HFFc6 (cell line): ENCODE measurements at regions not wholly inside any gene's neighbourhood (a gene's known extent, or its start where the extent isn't known, plus 50 kb on each side); places are given as distances from the start of the nearest gene placed in this dataset.

Experiments
- DNase-seq: peaks from one replicate; pipeline ENCODE4 v3.0.0-alpha.2; 2018
- H3K27ac Mint-ChIP-seq: 2 replicates; pipeline ENCODE4 v1.8.0; 2020; ENCODE audit warnings: mild to moderate bottlenecking, mixed read lengths
- H3K27me3 Mint-ChIP-seq: 2 replicates; pipeline ENCODE4 v1.8.0; 2021; ENCODE audit warnings: mild to moderate bottlenecking, moderate library complexity, mixed read lengths; ENCODE audit not compliant: insufficient read depth
- H3K36me3 Mint-ChIP-seq: 2 replicates; pipeline ENCODE4 v1.8.0; 2021; ENCODE audit warnings: low read depth, mixed read lengths
- H3K4me1 Mint-ChIP-seq: 2 replicates; pipeline ENCODE4 v1.8.0; 2020; ENCODE audit warnings: low read depth, mixed read lengths
- H3K4me3 Mint-ChIP-seq: 2 replicates; pipeline ENCODE4 v1.8.0; 2020; ENCODE audit warnings: mild to moderate bottlenecking, moderate library complexity, mixed read lengths
- H3K9me3 Mint-ChIP-seq: 2 replicates; pipeline ENCODE4 v1.8.0; 2020; ENCODE audit warnings: mild to moderate bottlenecking, mixed read lengths
- CTCF ChIP-seq: fragments of 200-600 bp; sonication (generic); IDR thresholded peaks from 2 replicates; pipeline ENCODE4 v1.5.0; 2021; ENCODE audit warnings: antibody characterized with exemption, mild to moderate bottlenecking

GRCh38 chr3:21979706-21980105 lies 228.7 kb upstream of the ZNF385D start:
- peak; percentile 22 for DNase-seq
- TF ChIP-seq CTCF, result no peak
- Mint-ChIP-seq H3K4me3 (no peak overlapping the region), H3K4me1 (no peaks in the 10 kb centered on the region), H3K9me3 (peaks cover 10% of the 10 kb centered on the region), H3K27me3 (peaks cover 2% of the 10 kb centered on the region), H3K36me3 (no peaks in the 10 kb centered on the region), H3K27ac (no peak overlapping the region)

GRCh38 chr3:21989341-21990042 lies 238.5 kb upstream of the ZNF385D start:
- Mint-ChIP-seq H3K9me3 (peaks cover 8% of the 10 kb centered on the region; the same call in 1 of the 2 replicates), H3K27ac (no peak overlapping the region), H3K4me1 (no peaks in the 10 kb centered on the region), H3K27me3 (no peaks in the 10 kb centered on the region; the same call in 1 of the 2 replicates), H3K36me3 (no peaks in the 10 kb centered on the region), H3K4me3 (no peak overlapping the region)
- no peak for TF ChIP-seq CTCF
- no peak for DNase-seq

GRCh38 chr3:21991061-21991460 lies 240.1 kb upstream of the ZNF385D start:
- no peaks in the 10 kb centered on the region for H3K36me3 Mint-ChIP-seq
- no peak for DNase-seq
- no peak for TF ChIP-seq CTCF
- no peak overlapping the region for H3K4me3 Mint-ChIP-seq
- no peaks in the 10 kb centered on the region for H3K4me1 Mint-ChIP-seq
- H3K27ac Mint-ChIP-seq, result no peak overlapping the region
- no peaks in the 10 kb centered on the region; the same call in 1 of the 2 replicates for H3K27me3 Mint-ChIP-seq
- peaks cover 8% of the 10 kb centered on the region; the same call in 1 of the 2 replicates for H3K9me3 Mint-ChIP-seq

- no peak overlapping the region for H3K27ac Mint-ChIP-seq
Measured at GRCh38 chr3:21995079-21995607, 244.1 kb upstream of the ZNF385D start.

GRCh38 chr3:22007368-22007767 lies 256.4 kb upstream of the ZNF385D start:
- no peak for TF ChIP-seq CTCF
- no peaks in the 10 kb centered on the region for H3K27me3 Mint-ChIP-seq
- no peaks in the 10 kb centered on the region for H3K4me1 Mint-ChIP-seq
- H3K9me3 Mint-ChIP-seq, result peaks cover 6% of the 10 kb centered on the region; the same call in 1 of the 2 replicates
- no peak overlapping the region for H3K27ac Mint-ChIP-seq
- H3K4me3 Mint-ChIP-seq, result no peak overlapping the region
- no peak for DNase-seq
- no peaks in the 10 kb centered on the region for H3K36me3 Mint-ChIP-seq

More at GRCh38 chr3:21995079-21995607, 244.1 kb upstream of the ZNF385D start:
- TF ChIP-seq CTCF, result no peak
- Mint-ChIP-seq H3K4me1 (no peaks in the 10 kb centered on the region), H3K4me3 (no peak overlapping the region), H3K9me3 (peaks cover 4% of the 10 kb centered on the region; the same call in 1 of the 2 replicates), H3K36me3 (no peaks in the 10 kb centered on the region), H3K27me3 (no peaks in the 10 kb centered on the region)
- no peak for DNase-seq
